ENCODE measurements at regions not wholly inside any gene's neighbourhood (a gene's known extent, or its start where the extent isn't known, plus 50 kb on each side); places are given as distances from the start of the nearest gene placed in this dataset.

GRCh38 chr3:178446059-178446458, 90.2 kb upstream of the KCNMB2 start:
- TF ChIP-seq POLR2AphosphoS5 (IDR thresholded peaks at IDR 0.05; ENCODE audit: low read depth, low read length), result no peak

DNA sequence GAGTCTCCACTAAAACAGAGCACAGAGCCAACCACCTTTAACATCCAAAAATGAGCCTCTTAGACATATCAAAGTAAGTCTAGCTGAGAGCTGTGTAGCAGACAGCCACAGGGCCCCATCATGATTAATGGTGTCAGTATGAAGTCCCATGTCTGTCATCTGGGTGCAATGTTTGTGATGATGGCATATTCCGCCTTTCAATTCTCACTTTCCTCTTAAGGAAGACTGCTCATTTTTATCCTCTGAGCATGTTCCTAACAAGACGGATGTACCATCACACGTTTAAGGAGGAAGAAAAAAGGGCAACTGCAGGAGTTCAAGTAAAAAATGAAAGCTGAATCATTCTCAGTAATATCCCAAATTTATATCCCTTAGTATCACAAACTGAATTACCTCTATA, 85.8 kb upstream of the KCNMB2 start:
- no peak for TF ChIP-seq REST (IDR thresholded peaks at IDR 0.05; ENCODE audit: insufficient read depth in 1 of 2, low read depth in 2 of 2, low read length in 2 of 2)
- no peak for TF ChIP-seq TAF1 (IDR thresholded peaks at IDR 0.05; ENCODE audit: borderline replicate concordance, insufficient read depth, low read length)
- no peak for TF ChIP-seq SIN3A (IDR thresholded peaks at IDR 0.05; ENCODE audit: borderline replicate concordance, insufficient read depth, low read length)
- TF ChIP-seq POLR2AphosphoS5 (IDR thresholded peaks at IDR 0.05; ENCODE audit: low read depth, low read length), result no peak
- TF ChIP-seq FOXP2 (optimal IDR thresholded peaks at IDR 0.05; ENCODE audit: borderline replicate concordance, extremely low read depth, extremely low read length, insufficient read depth), result no peak

DNA sequence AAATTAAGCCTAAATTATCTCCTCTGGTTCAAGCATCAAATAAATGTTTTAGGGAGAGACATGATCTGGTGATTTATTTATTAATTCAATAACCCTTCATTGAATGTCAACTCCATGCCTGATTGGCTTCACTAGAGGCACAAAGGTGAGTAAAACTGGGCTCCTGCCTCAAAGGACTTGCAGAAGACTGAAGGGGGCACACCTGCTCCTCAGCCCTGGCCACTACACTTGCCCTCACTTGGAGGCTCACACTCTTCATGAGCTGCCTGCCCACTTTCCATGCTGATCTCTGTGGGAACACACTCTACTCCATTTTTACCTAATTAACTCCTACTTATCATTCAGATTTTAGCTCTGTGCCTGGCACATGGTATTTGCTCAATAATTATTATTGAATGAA, 84.4 kb upstream of the KCNMB2 start:
- TF ChIP-seq SIN3A (IDR thresholded peaks at IDR 0.05; ENCODE audit: borderline replicate concordance, insufficient read depth, low read length) (no peak), FOXP2 (optimal IDR thresholded peaks at IDR 0.05; ENCODE audit: borderline replicate concordance, extremely low read depth, extremely low read length, insufficient read depth) (no peak), REST (IDR thresholded peaks at IDR 0.05; ENCODE audit: insufficient read depth in 1 of 2, low read depth in 2 of 2, low read length in 2 of 2) (no peak)

GRCh38 chr3:178454726-178455125, 81.5 kb upstream of the KCNMB2 start:
- no peak for TF ChIP-seq SIN3A (IDR thresholded peaks at IDR 0.05; ENCODE audit: borderline replicate concordance, insufficient read depth, low read length)
- TF ChIP-seq POLR2AphosphoS5 (IDR thresholded peaks at IDR 0.05; ENCODE audit: low read depth, low read length), result no peak
- TF ChIP-seq TAF1 (IDR thresholded peaks at IDR 0.05; ENCODE audit: borderline replicate concordance, insufficient read depth, low read length), result no peak
- TF ChIP-seq REST (IDR thresholded peaks at IDR 0.05; ENCODE audit: insufficient read depth in 1 of 2, low read depth in 2 of 2, low read length in 2 of 2), result no peak
- no peak for TF ChIP-seq FOXP2 (optimal IDR thresholded peaks at IDR 0.05; ENCODE audit: borderline replicate concordance, extremely low read depth, extremely low read length, insufficient read depth)

- TF ChIP-seq FOXP2 (optimal IDR thresholded peaks at IDR 0.05; ENCODE audit: borderline replicate concordance, extremely low read depth, extremely low read length, insufficient read depth), result no peak
- no peak for TF ChIP-seq REST (IDR thresholded peaks at IDR 0.05; ENCODE audit: insufficient read depth in 1 of 2, low read depth in 2 of 2, low read length in 2 of 2)
- no peak for TF ChIP-seq SIN3A (IDR thresholded peaks at IDR 0.05; ENCODE audit: borderline replicate concordance, insufficient read depth, low read length)
- no peak for TF ChIP-seq POLR2AphosphoS5 (IDR thresholded peaks at IDR 0.05; ENCODE audit: low read depth, low read length)
- no peak for TF ChIP-seq TAF1 (IDR thresholded peaks at IDR 0.05; ENCODE audit: borderline replicate concordance, insufficient read depth, low read length)
These were observed 81.0 kb upstream of the KCNMB2 start for GRCh38 chr3:178455226-178455625.
